ENCODE measurements at regions not wholly inside any gene's neighbourhood (a gene's known extent, or its start where the extent isn't known, plus 50 kb on each side); places are given as distances from the start of the nearest gene placed in this dataset.
"Not testable (repeated sequence)": the region's sequence is repeated elsewhere in the genome, so short reads cannot be mapped to it uniquely, and the experiment has no call there.

GRCh38 chr12:72931838-72932237 is 659.7 kb downstream of the TRHDE start:
- TF ChIP-seq POLR2AphosphoS5 (IDR thresholded peaks at IDR 0.05), result not testable (repeated sequence)
- TF ChIP-seq, protein P1, sequence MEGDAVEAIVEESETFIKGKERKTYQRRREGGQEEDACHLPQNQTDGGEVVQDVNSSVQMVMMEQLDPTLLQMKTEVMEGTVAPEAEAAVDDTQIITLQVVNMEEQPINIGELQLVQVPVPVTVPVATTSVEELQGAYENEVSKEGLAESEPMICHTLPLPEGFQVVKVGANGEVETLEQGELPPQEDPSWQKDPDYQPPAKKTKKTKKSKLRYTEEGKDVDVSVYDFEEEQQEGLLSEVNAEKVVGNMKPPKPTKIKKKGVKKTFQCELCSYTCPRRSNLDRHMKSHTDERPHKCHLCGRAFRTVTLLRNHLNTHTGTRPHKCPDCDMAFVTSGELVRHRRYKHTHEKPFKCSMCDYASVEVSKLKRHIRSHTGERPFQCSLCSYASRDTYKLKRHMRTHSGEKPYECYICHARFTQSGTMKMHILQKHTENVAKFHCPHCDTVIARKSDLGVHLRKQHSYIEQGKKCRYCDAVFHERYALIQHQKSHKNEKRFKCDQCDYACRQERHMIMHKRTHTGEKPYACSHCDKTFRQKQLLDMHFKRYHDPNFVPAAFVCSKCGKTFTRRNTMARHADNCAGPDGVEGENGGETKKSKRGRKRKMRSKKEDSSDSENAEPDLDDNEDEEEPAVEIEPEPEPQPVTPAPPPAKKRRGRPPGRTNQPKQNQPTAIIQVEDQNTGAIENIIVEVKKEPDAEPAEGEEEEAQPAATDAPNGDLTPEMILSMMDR (IDR thresholded peaks at IDR 0.05; ENCODE audit: poor library complexity, severe bottlenecking), result not testable (repeated sequence)

Data from neural cell (in vitro differentiated cells).